ENCODE measurements at regions not wholly inside any gene's neighbourhood (a gene's known extent, or its start where the extent isn't known, plus 50 kb on each side); places are given as distances from the start of the nearest gene placed in this dataset.

GRCh38 chr1:90457985-90458384, 259.1 kb downstream of the BARHL2 start:
- TF ChIP-seq, protein P1, sequence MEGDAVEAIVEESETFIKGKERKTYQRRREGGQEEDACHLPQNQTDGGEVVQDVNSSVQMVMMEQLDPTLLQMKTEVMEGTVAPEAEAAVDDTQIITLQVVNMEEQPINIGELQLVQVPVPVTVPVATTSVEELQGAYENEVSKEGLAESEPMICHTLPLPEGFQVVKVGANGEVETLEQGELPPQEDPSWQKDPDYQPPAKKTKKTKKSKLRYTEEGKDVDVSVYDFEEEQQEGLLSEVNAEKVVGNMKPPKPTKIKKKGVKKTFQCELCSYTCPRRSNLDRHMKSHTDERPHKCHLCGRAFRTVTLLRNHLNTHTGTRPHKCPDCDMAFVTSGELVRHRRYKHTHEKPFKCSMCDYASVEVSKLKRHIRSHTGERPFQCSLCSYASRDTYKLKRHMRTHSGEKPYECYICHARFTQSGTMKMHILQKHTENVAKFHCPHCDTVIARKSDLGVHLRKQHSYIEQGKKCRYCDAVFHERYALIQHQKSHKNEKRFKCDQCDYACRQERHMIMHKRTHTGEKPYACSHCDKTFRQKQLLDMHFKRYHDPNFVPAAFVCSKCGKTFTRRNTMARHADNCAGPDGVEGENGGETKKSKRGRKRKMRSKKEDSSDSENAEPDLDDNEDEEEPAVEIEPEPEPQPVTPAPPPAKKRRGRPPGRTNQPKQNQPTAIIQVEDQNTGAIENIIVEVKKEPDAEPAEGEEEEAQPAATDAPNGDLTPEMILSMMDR (IDR thresholded peaks at IDR 0.05) = no peak
- TF ChIP-seq POLR2A (IDR thresholded peaks at IDR 0.05) = no peak

All from transverse colon (tissue), 3 donors.